Colonic mucosa (tissue), 4 donors: ENCODE measurements at regions not wholly inside any gene's neighbourhood (a gene's known extent, or its start where the extent isn't known, plus 50 kb on each side); places are given as distances from the start of the nearest gene placed in this dataset.

Source experiments
- DNase-seq: peaks from one replicate; pipeline ENCODE4 v3.0.0-alpha.2; 2020
- H3K27ac ChIP-seq: fragments of 200-600 bp; one replicate; pipeline ENCODE4 v1.8.0; 2021
- H3K27me3 ChIP-seq: fragments of 200-600 bp; one replicate; pipeline ENCODE4 v1.8.0; 2021
- H3K36me3 ChIP-seq: fragments of 200-600 bp; one replicate; pipeline ENCODE4 v1.8.0; 2021
- H3K4me1 ChIP-seq: fragments of 200-600 bp; one replicate; pipeline ENCODE4 v1.8.0; 2021; ENCODE audit warnings: mild to moderate bottlenecking
- H3K4me3 ChIP-seq: fragments of 200-600 bp; one replicate; pipeline ENCODE4 v1.8.0; 2021
- H3K9ac ChIP-seq, 2 donors: one replicate each; pipeline ENCODE4 v1.7.0; 2013; ENCODE audit warnings: control low read depth in 2 of 2, low read depth in 2 of 2, low read length in 2 of 2
- H3K9me3 ChIP-seq: fragments of 200-600 bp; one replicate; pipeline ENCODE4 v1.8.0; 2021
- intact Hi-C: fragments of 100-400 bp; cut with DNase I; formaldehyde crosslinking; loops from one replicate; pipeline ENCODE4 v1.14.1; 2022
- TF ChIP-seq, protein P1 (sequence below): fragments of 200-600 bp; IDR thresholded peaks from one replicate; pipeline ENCODE4 v1.8.0; 2022; ENCODE audit warnings: antibody characterized with exemption, mild to moderate bottlenecking
- donor health status: healthy.
- donor health status: DM: no; HTN: no; CAD: no.
- donor health status: DM: no; HTN: no; CAD: no.

DNA sequence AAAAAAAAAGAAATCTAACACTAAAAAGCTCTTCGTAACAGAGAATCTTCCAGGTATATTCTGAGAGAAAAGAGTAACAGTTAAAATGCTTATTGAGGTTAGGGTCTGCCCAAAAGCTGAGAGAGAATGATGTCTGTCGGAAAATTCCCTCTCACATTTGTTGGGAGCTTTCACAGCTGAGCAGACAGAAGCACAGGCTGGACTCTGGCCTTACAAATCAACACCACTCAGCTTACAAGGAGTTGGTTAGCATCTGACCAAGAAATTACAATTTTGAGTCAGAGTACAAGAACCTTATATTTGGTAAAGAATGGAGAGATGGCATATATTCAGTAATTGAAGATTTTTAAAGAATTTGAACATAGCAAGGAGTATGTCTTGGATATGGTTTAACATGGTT, 1561.0 kb upstream of the RAG2 start:
- no peak for DNase-seq
- no peaks in the 10 kb centered on the region for H3K27me3 ChIP-seq
- H3K27ac ChIP-seq, result no peak overlapping the region
- H3K36me3 ChIP-seq, result no peaks in the 10 kb centered on the region
- H3K4me3 ChIP-seq, result no peak overlapping the region
- no peaks in the 10 kb centered on the region for H3K4me1 ChIP-seq
- intact Hi-C loops, result no loop called here
- H3K9ac ChIP-seq, result no peak overlapping the region
- H3K9me3 ChIP-seq, result no peaks in the 10 kb centered on the region
- TF ChIP-seq, protein P1, sequence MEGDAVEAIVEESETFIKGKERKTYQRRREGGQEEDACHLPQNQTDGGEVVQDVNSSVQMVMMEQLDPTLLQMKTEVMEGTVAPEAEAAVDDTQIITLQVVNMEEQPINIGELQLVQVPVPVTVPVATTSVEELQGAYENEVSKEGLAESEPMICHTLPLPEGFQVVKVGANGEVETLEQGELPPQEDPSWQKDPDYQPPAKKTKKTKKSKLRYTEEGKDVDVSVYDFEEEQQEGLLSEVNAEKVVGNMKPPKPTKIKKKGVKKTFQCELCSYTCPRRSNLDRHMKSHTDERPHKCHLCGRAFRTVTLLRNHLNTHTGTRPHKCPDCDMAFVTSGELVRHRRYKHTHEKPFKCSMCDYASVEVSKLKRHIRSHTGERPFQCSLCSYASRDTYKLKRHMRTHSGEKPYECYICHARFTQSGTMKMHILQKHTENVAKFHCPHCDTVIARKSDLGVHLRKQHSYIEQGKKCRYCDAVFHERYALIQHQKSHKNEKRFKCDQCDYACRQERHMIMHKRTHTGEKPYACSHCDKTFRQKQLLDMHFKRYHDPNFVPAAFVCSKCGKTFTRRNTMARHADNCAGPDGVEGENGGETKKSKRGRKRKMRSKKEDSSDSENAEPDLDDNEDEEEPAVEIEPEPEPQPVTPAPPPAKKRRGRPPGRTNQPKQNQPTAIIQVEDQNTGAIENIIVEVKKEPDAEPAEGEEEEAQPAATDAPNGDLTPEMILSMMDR, result no peak

DNA sequence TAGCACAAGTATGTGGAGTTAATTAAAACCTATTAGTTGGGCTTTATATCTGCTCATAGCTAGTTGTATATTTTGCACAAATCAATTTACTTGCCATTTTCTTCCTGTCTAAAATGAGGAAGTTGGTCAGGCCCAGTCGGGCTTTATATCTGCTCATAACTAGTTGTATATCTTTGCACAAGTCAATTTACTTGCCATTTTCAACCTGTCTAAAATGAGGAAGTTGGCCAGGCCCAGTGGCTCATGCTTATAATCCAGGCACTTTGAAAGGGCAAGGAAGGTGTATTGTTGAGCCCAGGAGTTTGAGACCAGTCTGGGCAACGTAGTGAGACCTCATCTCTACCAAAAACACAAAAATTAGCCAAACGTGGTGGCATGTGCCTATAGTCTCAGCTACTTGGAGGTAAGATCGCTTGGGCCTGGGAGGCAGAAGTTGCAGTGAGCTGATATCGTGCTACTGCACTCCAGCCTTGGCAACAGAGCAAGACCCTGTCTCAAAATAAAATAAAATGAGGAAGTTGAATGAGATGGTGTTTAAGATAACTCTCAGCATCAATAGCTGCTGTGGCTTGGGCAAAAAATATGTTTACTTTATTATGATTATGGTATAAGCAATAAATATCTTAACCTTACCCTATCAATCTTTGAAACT, 1558.6 kb upstream of the RAG2 start:
- TF ChIP-seq, protein P1, result no peak
- no peak overlapping the region for H3K9ac ChIP-seq
- H3K36me3 ChIP-seq, result no peaks in the 10 kb centered on the region
- intact Hi-C loops, result no loop called here
- H3K4me1 ChIP-seq, result no peaks in the 10 kb centered on the region
- no peaks in the 10 kb centered on the region for H3K27me3 ChIP-seq
- H3K27ac ChIP-seq, result no peak overlapping the region
- no peak overlapping the region for H3K4me3 ChIP-seq
- DNase-seq, result no peak
- no peaks in the 10 kb centered on the region for H3K9me3 ChIP-seq

DNA sequence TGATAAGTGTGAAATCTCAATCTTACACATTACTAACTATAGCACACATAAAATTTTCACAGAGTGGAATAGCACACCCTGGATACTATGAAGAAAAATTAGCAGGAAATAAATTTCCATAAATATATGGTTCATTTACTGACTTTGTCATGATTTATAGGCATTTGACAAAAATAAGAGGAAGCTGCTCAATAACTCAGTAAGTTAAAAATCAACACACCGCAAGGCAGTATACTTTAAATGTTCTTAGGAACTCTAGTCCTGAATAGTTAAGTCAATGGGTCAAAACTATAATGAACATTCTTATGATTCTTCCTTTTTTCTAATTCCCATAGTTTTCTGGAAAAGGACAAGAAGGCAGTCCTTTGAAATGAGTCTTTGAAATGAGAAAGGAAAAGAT, 1557.8 kb upstream of the RAG2 start:
- no peak overlapping the region for H3K27ac ChIP-seq
- H3K4me3 ChIP-seq, result no peak overlapping the region
- TF ChIP-seq, protein P1, result no peak
- no peaks in the 10 kb centered on the region for H3K4me1 ChIP-seq
- no peak for DNase-seq
- no peaks in the 10 kb centered on the region for H3K27me3 ChIP-seq
- no peaks in the 10 kb centered on the region for H3K36me3 ChIP-seq
- no peaks in the 10 kb centered on the region for H3K9me3 ChIP-seq
- intact Hi-C loops, result no loop called here
- no peak overlapping the region for H3K9ac ChIP-seq

DNA sequence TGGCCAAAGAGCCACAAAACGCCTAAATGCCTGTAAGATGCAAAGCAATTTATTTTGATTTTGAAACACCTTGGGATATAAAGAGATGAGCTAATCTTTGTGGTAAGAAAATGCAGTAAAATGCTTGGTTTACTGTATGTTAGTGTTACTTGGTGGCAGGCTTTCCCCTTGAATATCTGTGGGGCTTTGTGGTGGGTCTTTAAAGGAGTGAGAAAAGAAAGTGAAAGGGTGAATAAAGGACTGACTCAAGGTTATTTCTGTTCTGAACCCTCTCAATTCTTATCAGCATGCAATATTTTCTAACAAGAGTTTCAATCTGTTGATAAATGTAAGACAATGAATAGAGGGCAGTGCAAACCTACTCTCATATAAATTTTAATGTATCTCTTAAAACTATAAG, 1555.9 kb upstream of the RAG2 start:
- TF ChIP-seq, protein P1, result no peak
- Histone ChIP-seq H3K36me3 (no peaks in the 10 kb centered on the region), H3K9ac (no peak overlapping the region), H3K9me3 (no peaks in the 10 kb centered on the region), H3K27me3 (no peaks in the 10 kb centered on the region), H3K4me3 (no peak overlapping the region), H3K27ac (no peak overlapping the region), H3K4me1 (no peaks in the 10 kb centered on the region)
- intact Hi-C loops, result no loop called here
- no peak for DNase-seq

DNA sequence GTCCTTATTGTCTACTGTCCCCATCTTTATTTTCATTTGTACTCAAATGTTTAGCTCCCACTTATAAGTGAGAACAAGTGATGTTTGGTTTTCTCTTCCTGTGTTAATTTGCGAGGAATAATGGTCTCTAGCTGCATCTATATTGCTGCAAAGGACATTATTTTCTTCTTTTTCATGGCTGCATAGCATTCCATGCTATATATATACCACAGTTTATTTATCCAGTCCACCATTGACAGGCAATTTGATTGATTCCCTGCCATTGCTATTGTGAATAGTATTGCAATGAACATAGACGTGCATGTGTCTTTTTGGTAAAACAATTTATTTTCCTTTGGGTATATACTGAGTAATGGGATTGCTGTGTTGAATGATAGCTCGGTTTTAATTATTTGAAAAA, 1545.8 kb upstream of the RAG2 start:
- no peak for DNase-seq
- H3K4me3 ChIP-seq, result no peak overlapping the region
- H3K9ac ChIP-seq, result no peak overlapping the region
- H3K27ac ChIP-seq, result no peak overlapping the region
- H3K36me3 ChIP-seq, result no peaks in the 10 kb centered on the region
- TF ChIP-seq, protein P1, result no peak
- no peaks in the 10 kb centered on the region for H3K27me3 ChIP-seq
- intact Hi-C loops, result no loop called here
- no peaks in the 10 kb centered on the region for H3K9me3 ChIP-seq
- H3K4me1 ChIP-seq, result no peaks in the 10 kb centered on the region
